ENCODE measurements at regions not wholly inside any gene's neighbourhood (a gene's known extent, or its start where the extent isn't known, plus 50 kb on each side); places are given as distances from the start of the nearest gene placed in this dataset.

DNA sequence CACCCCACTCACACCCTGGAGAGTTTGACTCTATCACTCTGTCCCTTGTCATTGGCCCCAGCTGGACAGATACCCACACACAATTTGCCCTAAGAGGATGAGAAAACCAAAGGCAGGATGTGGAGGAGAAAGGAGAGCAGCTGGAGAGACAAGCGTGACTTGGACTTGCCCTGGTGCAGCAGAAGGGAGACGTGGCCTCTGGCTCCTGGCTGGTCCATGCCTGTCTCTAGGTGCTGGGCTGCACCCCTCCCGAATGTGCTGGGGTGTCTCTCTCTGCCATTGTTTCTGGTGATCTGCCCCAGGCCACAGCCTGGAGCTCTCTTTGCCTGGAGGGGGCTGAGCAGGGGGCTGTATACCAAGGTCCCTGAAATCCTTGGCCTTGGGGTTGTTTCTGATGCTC lies 88.7 kb upstream of the HDAC4 start:
- no peaks in the 10 kb centered on the region for H3K9me3 ChIP-seq (replicated peaks; ENCODE audit: control insufficient read depth, insufficient read depth, low read length)
- no peaks in the 10 kb centered on the region for H3K27me3 ChIP-seq (ENCODE audit: control insufficient read depth in 2 of 2, insufficient read depth in 2 of 2, low read length in 2 of 2)
- no peaks in the 10 kb centered on the region for H3K9me1 ChIP-seq (replicated peaks; ENCODE audit: control insufficient read depth, extremely low read depth, insufficient read depth, low read length)
- H2AFZ ChIP-seq (ENCODE audit: low read depth, low read length): no peak overlapping the region
- DNase-seq (ENCODE audit: low read depth, low spot score) (no peak), FAIRE-seq (no peak)
- dilution Hi-C loops (cut with MboI; ENCODE audit: extremely low pct_ligation_motif_present, low sequenced_read_pairs): no loop called here
- H3K4me1 ChIP-seq (ENCODE audit: control insufficient read depth, extremely low read depth, insufficient read depth, low read length): no peaks in the 10 kb centered on the region
- ChIA-PET POLR2A (no interaction called here), CTCF (no interaction called here)
- no TSS peak for BruUV-seq (replicated peaks)
- no peak overlapping the region for H3K27ac ChIP-seq (ENCODE audit: insufficient read depth, low read depth, low read length)
- no peaks in the 10 kb centered on the region for H3K36me3 ChIP-seq (ENCODE audit: control insufficient read depth in 2 of 2, extremely low read depth in 1 of 2, insufficient read depth in 2 of 2, low read length in 2 of 2)
- no peaks in the 10 kb centered on the region for H4K20me1 ChIP-seq (replicated peaks; ENCODE audit: control insufficient read depth, extremely low read depth, insufficient read depth, low read length)
- TF ChIP-seq MYC (IDR thresholded peaks at IDR 0.05; ENCODE audit: low read depth, low read length) (no peak), GATA2 (IDR thresholded peaks at IDR 0.05; ENCODE audit: insufficient read depth, insufficient read length, low read depth, low read length) (no peak), FOS (IDR thresholded peaks at IDR 0.05; ENCODE audit: borderline replicate concordance, insufficient read depth, low read length) (no peak), POLR2A (IDR thresholded peaks at IDR 0.05; ENCODE audit: low read depth, low read length) (no peak), JUN (IDR thresholded peaks at IDR 0.05; ENCODE audit: borderline replicate concordance, insufficient read depth, insufficient read length, low read depth) (no peak), POLR2AphosphoS5 (IDR thresholded peaks at IDR 0.05; ENCODE audit: insufficient read depth, low read depth, low read length) (no peak), EZH2 (IDR thresholded peaks at IDR 0.05; ENCODE audit: borderline replicate concordance, low read depth, low read length, severe bottlenecking) (no peak)
- TF ChIP-seq, protein P1, sequence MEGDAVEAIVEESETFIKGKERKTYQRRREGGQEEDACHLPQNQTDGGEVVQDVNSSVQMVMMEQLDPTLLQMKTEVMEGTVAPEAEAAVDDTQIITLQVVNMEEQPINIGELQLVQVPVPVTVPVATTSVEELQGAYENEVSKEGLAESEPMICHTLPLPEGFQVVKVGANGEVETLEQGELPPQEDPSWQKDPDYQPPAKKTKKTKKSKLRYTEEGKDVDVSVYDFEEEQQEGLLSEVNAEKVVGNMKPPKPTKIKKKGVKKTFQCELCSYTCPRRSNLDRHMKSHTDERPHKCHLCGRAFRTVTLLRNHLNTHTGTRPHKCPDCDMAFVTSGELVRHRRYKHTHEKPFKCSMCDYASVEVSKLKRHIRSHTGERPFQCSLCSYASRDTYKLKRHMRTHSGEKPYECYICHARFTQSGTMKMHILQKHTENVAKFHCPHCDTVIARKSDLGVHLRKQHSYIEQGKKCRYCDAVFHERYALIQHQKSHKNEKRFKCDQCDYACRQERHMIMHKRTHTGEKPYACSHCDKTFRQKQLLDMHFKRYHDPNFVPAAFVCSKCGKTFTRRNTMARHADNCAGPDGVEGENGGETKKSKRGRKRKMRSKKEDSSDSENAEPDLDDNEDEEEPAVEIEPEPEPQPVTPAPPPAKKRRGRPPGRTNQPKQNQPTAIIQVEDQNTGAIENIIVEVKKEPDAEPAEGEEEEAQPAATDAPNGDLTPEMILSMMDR (IDR thresholded peaks at IDR 0.05; ENCODE audit: extremely low read depth in 1 of 2, insufficient read depth in 1 of 2, low read depth in 1 of 2, low read length in 2 of 2): no peak
- TF ChIP-seq, protein P2, sequence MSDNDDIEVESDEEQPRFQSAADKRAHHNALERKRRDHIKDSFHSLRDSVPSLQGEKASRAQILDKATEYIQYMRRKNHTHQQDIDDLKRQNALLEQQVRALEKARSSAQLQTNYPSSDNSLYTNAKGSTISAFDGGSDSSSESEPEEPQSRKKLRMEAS (IDR thresholded peaks at IDR 0.05; ENCODE audit: insufficient read depth, insufficient read length): no peak
- H3K4me2 ChIP-seq (ENCODE audit: insufficient read depth, low read length): no peak overlapping the region
- H3K4me3 ChIP-seq (replicated peaks in 1 of 3; ENCODE audit: insufficient read depth in 1 of 3, low read depth in 1 of 3, low read length in 3 of 3): no peak overlapping the region
- intact Hi-C loops (cut with micrococcal nuclease): no loop called here
- no peak overlapping the region for H3K9ac ChIP-seq (replicated peaks; ENCODE audit: extremely low read depth, insufficient read depth, low read length)
- no peaks in the 10 kb centered on the region for H3K79me2 ChIP-seq (ENCODE audit: control insufficient read depth, insufficient read depth, low read length)
